Ishikawa (cell line): ENCODE measurements at regions not wholly inside any gene's neighbourhood (a gene's known extent, or its start where the extent isn't known, plus 50 kb on each side); places are given as distances from the start of the nearest gene placed in this dataset.

Experiments used
- CEBPB ChIP-seq: IDR thresholded peaks from 2 replicates; pipeline ENCODE4 v1.6.1; 2012
- CREB1 ChIP-seq: IDR thresholded peaks from 2 replicates; pipeline ENCODE4 v1.6.1; 2012; ENCODE audit warnings: low read depth
- EP300 ChIP-seq: IDR thresholded peaks from 2 replicates; pipeline ENCODE4 v1.6.1; 2012; ENCODE audit warnings: borderline replicate concordance
- FOXM1 ChIP-seq: IDR thresholded peaks from 2 replicates; pipeline ENCODE4 v1.6.1; 2012; ENCODE audit warnings: low read depth, borderline replicate concordance
- RAD21 ChIP-seq: IDR thresholded peaks from 2 replicates; pipeline ENCODE4 v1.6.1; 2012; ENCODE audit warnings: low read depth
- REST ChIP-seq: IDR thresholded peaks from 2 replicates; pipeline ENCODE4 v1.6.1; 2012; ENCODE audit warnings: low read depth, mild to moderate bottlenecking
- TAF1 ChIP-seq: IDR thresholded peaks from 2 replicates; pipeline ENCODE4 v1.6.1; 2012; ENCODE audit warnings: low read depth, mild to moderate bottlenecking
- TCF12 ChIP-seq: IDR thresholded peaks from 2 replicates; pipeline ENCODE4 v1.6.1; 2012; ENCODE audit warnings: low read depth
- TEAD4 ChIP-seq: IDR thresholded peaks from 2 replicates; pipeline ENCODE4 v1.6.1; 2012
- YY1 ChIP-seq: IDR thresholded peaks from 2 replicates; pipeline ENCODE4 v1.6.1; 2012; ENCODE audit warnings: low read depth
- ZBTB7A ChIP-seq: IDR thresholded peaks from 2 replicates; pipeline ENCODE4 v1.6.1; 2012; ENCODE audit warnings: low read depth

- no peak for TF ChIP-seq RAD21
- no peak for TF ChIP-seq TAF1
- TF ChIP-seq TCF12: no peak
- TF ChIP-seq FOXM1: no peak
- no peak for TF ChIP-seq REST
- no peak for TF ChIP-seq CREB1
- TF ChIP-seq EP300: no peak
- no peak for TF ChIP-seq ZBTB7A
- TF ChIP-seq TEAD4: no peak
- no peak for TF ChIP-seq YY1
- no peak for TF ChIP-seq CEBPB
Measured at GRCh38 chr16:87066133-87067002, 250.8 kb downstream of the C16orf95 start.
